IMR-90 (cell line): ENCODE measurements at regions not wholly inside any gene's neighbourhood (a gene's known extent, or its start where the extent isn't known, plus 50 kb on each side); places are given as distances from the start of the nearest gene placed in this dataset.

Source experiments
- CTCF ChIP-seq: conservative IDR thresholded peaks from 2 replicates; pipeline ENCODE4 v1.5.1; 2012; ENCODE audit warnings: mild to moderate bottlenecking, low read depth, low read length, improper control_type of control experiment
- POLR2A ChIP-seq: IDR thresholded peaks from 2 replicates; pipeline ENCODE4 v1.6.1; 2012; ENCODE audit warnings: mild to moderate bottlenecking, low read depth, low read length
- SMC3 ChIP-seq: fragments of 150-350 bp; IDR thresholded peaks from 2 replicates; pipeline ENCODE4 v1.6.1; 2016; ENCODE audit warnings: low read depth, mild to moderate bottlenecking, antibody characterized with exemption, low read length, moderate library complexity

GRCh38 chr5:74152136-74152535, 488.4 kb downstream of the ENC1 start:
- TF ChIP-seq CTCF (no peak), SMC3 (no peak), POLR2A (no peak)
